ENCODE measurements at regions not wholly inside any gene's neighbourhood (a gene's known extent, or its start where the extent isn't known, plus 50 kb on each side); places are given as distances from the start of the nearest gene placed in this dataset.

DNA sequence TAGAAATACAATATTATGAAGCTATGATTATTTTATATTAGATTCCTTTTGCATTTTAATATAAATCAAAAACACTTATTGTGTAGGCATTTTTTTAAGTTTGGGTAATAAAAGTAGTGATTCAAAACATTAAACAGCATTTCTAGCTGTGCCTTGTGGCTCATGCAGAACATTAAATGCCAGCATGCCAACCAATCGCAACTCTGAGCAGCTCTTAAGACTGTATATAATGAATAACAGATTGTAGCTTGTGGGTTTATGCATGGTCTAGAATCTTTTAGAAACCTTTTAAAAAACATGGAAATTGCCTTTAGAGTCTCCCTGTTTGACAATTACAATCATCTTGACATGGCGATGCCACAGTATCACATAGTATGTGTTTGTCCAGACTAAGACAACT, 903.8 kb downstream of the EFNA5 start:
- TF ChIP-seq, protein P1, sequence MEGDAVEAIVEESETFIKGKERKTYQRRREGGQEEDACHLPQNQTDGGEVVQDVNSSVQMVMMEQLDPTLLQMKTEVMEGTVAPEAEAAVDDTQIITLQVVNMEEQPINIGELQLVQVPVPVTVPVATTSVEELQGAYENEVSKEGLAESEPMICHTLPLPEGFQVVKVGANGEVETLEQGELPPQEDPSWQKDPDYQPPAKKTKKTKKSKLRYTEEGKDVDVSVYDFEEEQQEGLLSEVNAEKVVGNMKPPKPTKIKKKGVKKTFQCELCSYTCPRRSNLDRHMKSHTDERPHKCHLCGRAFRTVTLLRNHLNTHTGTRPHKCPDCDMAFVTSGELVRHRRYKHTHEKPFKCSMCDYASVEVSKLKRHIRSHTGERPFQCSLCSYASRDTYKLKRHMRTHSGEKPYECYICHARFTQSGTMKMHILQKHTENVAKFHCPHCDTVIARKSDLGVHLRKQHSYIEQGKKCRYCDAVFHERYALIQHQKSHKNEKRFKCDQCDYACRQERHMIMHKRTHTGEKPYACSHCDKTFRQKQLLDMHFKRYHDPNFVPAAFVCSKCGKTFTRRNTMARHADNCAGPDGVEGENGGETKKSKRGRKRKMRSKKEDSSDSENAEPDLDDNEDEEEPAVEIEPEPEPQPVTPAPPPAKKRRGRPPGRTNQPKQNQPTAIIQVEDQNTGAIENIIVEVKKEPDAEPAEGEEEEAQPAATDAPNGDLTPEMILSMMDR (IDR thresholded peaks at IDR 0.05; ENCODE audit: low read depth, low read length, missing control alignments) = no peak
- H3K4me3 ChIP-seq (ENCODE audit: low read depth, low read length) = no peak overlapping the region

DNA sequence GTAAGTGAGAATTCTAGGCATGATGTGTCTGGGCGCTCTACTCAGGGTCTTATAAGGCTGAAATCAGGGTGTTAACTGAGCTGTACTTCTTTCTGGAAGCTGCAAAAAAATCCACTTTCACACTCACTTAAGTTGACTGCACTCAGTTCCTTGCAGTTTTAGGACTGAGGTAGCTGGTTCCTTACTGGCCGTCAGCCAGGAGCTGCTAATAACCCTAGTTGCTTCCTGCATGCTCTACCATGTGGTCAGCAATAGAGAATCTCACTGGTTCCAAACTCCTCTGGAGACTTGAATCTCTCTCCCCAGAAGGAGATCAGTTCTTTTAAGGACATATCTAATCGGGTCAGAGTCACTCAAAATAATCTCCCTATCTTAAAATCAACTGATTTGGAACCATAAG, 911.2 kb downstream of the EFNA5 start:
- no peak overlapping the region for H3K4me3 ChIP-seq (ENCODE audit: low read depth, low read length)
- DNase-seq (ENCODE audit: low read depth) = no peak
- TF ChIP-seq, protein P1 (IDR thresholded peaks at IDR 0.05; ENCODE audit: low read depth, low read length, missing control alignments) = no peak

More for the DNA sequence above, 903.8 kb downstream of the EFNA5 start:
- no peak for DNase-seq (ENCODE audit: low read depth)

DNA sequence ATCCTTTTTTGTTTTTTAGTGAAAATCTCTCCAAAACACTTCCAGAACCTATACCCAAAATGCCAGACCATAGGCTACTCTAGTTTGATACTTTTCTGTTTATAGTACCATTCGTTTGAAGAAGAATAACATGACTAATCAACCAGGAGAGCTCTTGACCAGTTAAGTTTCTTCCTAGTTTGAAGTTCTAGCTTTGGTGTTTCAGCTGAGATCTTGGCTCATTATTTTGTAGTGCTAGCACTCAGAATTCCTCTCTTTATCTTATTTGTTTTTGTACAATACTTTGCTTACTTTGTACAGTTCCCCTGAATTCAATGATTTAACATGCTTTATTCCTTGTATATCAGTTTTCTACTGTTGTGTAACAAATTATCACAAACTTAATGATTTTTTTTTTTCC, 911.6 kb downstream of the EFNA5 start:
- DNase-seq (ENCODE audit: low read depth) = no peak
- TF ChIP-seq, protein P1 (IDR thresholded peaks at IDR 0.05; ENCODE audit: low read depth, low read length, missing control alignments) = no peak
- H3K4me3 ChIP-seq (ENCODE audit: low read depth, low read length) = no peak overlapping the region

DNA sequence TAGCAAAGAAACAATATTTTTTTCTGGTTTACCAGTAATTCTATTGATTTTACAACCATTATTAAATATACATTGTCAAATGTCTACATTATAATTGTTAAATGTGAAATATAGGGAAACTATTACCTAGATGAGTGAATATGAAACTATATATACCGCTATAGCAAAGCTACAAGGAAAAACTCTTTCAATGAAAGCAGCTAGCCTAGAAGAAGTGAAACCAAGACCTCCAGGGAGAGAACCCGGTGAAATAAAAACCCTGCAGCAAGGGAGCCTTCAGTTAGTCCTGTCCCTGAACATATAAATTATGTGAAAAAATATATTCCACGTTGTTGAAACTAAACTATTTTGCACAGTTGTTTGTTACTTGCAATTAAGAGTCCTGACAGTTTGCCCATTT, 913.1 kb downstream of the EFNA5 start:
- TF ChIP-seq, protein P1 (IDR thresholded peaks at IDR 0.05; ENCODE audit: low read depth, low read length, missing control alignments) = no peak
- H3K4me3 ChIP-seq (ENCODE audit: low read depth, low read length) = no peak overlapping the region
- no peak for DNase-seq (ENCODE audit: low read depth)

DNA sequence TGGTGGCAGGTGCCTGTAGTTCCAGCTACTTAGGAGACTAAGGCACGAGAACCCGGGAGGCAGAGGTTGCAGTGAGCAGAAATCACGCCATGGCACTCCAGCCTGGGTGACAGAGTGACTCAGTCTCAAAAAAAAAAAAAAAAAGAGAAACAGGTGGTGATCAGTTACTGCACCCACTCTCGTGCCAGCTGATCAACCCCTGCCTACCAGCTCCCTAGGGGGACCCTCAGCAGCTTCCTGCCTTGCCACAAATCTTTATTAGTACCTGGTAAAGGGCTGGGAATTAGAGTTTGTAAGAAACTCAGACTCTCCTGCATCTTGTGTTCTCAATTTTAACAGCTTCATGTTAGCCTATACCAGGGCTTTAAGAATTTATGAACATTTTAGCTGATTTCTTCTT, 914.9 kb downstream of the EFNA5 start:
- H3K4me3 ChIP-seq (ENCODE audit: low read depth, low read length) = no peak overlapping the region
- TF ChIP-seq, protein P1 (IDR thresholded peaks at IDR 0.05; ENCODE audit: low read depth, low read length, missing control alignments) = no peak
- no peak for DNase-seq (ENCODE audit: low read depth)

DNA sequence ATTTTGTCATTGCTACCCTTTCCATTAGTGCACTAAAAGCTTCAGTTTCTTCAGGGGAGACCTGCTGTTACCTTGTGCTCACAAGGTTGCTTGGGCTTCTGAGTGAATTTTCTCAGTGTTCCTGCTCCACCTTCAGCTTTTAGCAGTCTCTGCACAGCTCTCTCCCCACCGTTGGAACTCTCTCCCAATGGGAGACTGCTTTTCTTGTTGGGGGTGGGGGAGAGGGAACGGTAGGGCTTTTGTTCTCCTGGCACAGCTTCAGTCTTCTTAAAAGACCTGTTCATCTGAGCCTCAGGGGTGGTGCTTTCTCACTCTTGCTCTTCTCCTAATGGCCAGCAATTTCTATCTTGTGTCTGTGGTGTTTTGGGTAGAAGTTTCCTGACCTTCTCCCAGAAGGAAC, 915.7 kb downstream of the EFNA5 start:
- no peak for DNase-seq (ENCODE audit: low read depth)
- TF ChIP-seq, protein P1 (IDR thresholded peaks at IDR 0.05; ENCODE audit: low read depth, low read length, missing control alignments) = no peak
- no peak overlapping the region for H3K4me3 ChIP-seq (ENCODE audit: low read depth, low read length)

DNA sequence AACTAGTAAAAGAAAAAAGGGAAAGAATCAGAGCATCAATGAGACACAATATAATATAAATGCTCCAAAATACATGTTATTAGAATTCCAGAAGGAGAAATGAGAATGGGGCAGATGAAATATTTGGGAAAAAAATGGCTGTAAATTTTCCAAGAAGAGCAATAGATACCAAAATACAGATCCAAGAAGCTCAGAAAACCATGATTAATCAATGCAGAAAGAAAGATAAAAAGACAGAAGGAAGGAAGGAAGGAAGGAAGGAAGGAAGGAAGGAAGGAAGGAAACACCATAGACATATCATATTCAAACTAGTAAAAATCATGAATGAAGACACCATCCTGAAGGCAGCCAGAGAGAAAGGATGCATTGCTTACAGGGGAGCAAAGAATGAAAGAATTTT, 920.9 kb downstream of the EFNA5 start:
- no peak overlapping the region for H3K4me3 ChIP-seq (ENCODE audit: low read depth, low read length)
- TF ChIP-seq, protein P1 (IDR thresholded peaks at IDR 0.05; ENCODE audit: low read depth, low read length, missing control alignments) = no peak
- DNase-seq (ENCODE audit: low read depth) = no peak

Data from GM12864 (cell line).